Upper lobe of left lung (tissue), 4 donors: ENCODE measurements at regions not wholly inside any gene's neighbourhood (a gene's known extent, or its start where the extent isn't known, plus 50 kb on each side); places are given as distances from the start of the nearest gene placed in this dataset.

Experiments used
- EP300 ChIP-seq, 4 donors: sonication (generic); formaldehyde crosslinking; IDR thresholded peaks; one replicate each; pipeline ENCODE4 v1.5.1; 2017; ENCODE audit warnings: antibody characterized with exemption in 4 of 4, control low read depth in 2 of 4
- POLR2A ChIP-seq, 4 donors: fragments of 450-650 bp; IDR thresholded peaks; one replicate each; pipeline ENCODE4 v1.5.1; 2016 to 2017; ENCODE audit warnings: antibody characterized with exemption in 4 of 4, mild to moderate bottlenecking in 2 of 4
- TF ChIP-seq, protein P1 (sequence below), 6 experiments: fragments of 450-650 bp in 4 of 6; fragments of 200-600 bp in 2 of 6; sonication (generic) in 2 of 6; IDR thresholded peaks; one replicate each; pipeline ENCODE4 v1.5.1; 2016 to 2019; ENCODE audit warnings: antibody characterized with exemption in 6 of 6

DNA sequence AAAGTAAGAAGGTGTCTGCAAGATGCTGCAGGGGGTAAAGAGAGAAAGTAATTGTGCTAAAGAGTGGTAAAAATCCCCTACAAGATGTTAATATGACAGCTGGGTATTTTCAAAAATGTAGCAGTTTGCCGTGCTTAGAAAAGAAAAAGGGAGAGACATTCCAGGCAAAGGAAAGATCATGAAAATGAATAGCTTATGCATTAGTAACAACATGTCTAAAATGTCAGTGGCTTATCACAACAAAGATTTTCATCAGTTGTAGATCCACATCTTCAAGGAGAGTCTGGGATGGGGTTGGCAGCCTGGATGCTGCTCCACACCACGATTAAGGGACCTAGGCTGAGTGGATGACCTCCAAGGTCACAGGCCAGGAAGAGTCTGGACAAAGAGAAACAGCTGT, 920.9 kb downstream of the GRID1 start:
- TF ChIP-seq, protein P1, sequence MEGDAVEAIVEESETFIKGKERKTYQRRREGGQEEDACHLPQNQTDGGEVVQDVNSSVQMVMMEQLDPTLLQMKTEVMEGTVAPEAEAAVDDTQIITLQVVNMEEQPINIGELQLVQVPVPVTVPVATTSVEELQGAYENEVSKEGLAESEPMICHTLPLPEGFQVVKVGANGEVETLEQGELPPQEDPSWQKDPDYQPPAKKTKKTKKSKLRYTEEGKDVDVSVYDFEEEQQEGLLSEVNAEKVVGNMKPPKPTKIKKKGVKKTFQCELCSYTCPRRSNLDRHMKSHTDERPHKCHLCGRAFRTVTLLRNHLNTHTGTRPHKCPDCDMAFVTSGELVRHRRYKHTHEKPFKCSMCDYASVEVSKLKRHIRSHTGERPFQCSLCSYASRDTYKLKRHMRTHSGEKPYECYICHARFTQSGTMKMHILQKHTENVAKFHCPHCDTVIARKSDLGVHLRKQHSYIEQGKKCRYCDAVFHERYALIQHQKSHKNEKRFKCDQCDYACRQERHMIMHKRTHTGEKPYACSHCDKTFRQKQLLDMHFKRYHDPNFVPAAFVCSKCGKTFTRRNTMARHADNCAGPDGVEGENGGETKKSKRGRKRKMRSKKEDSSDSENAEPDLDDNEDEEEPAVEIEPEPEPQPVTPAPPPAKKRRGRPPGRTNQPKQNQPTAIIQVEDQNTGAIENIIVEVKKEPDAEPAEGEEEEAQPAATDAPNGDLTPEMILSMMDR (IDR thresholded peaks at IDR 0.05), result no peak
- TF ChIP-seq POLR2A (IDR thresholded peaks at IDR 0.05) (no peak), EP300 (IDR thresholded peaks at IDR 0.05) (no peak)
